PC-3 (cell line): ENCODE measurements at regions not wholly inside any gene's neighbourhood (a gene's known extent, or its start where the extent isn't known, plus 50 kb on each side); places are given as distances from the start of the nearest gene placed in this dataset.

Experiments
- ATAC-seq: fragments of 200-7000 bp; cut with Tn5 transposase; 2 replicates; pipeline ENCODE4 v1.9.1; 2020; ENCODE audit warnings: mild to moderate bottlenecking, moderate library complexity
- BruUV-seq: library from RNA; stranded (reverse); fragments of 400-500 nt; replicated peaks from 2 replicates; lab custom pipeline; 2021; lab: Mats Ljungman, UMichigan
- CTCF ChIA-PET: fragments of 300-600 bp; sonication (Branson Sonifier 250); formaldehyde crosslinking; loops from one replicate; lab custom pipeline; 2022; ENCODE audit warnings: antibody characterized with exemption; lab: Charles Lee
- POLR2A ChIA-PET: fragments of 300-600 bp; sonication (Branson Sonifier 250); formaldehyde crosslinking; loops from one replicate; lab custom pipeline; 2022; ENCODE audit warnings: antibody characterized with exemption; ENCODE audit not compliant: unreplicated experiment; lab: Charles Lee
- DNase-seq: peaks from one replicate; pipeline ENCODE4 v3.0.0-alpha.2; 2015
- H2AFZ ChIP-seq: fragments of 300-600 bp; sonication (generic); 2 replicates; pipeline ENCODE4 v1.6.0; 2016; ENCODE audit warnings: antibody characterized with exemption, low read length
- H3F3A ChIP-seq: fragments of 300-600 bp; sonication (generic); one replicate; pipeline ENCODE4 v1.6.0; 2017; ENCODE audit warnings: antibody characterized with exemption, low read length, control low read depth, mild to moderate bottlenecking; ENCODE audit not compliant: unreplicated experiment
- H3K27ac ChIP-seq: fragments of 300-600 bp; sonication (generic); 2 replicates; pipeline ENCODE4 v1.5.1; 2016; ENCODE audit warnings: mild to moderate bottlenecking, low read length
- H3K27me3 ChIP-seq: fragments of 300-600 bp; sonication (generic); 2 replicates; pipeline ENCODE4 v1.6.1; 2016; ENCODE audit warnings: low read length, mixed read lengths
- H3K36me3 ChIP-seq: fragments of 300-600 bp; sonication (generic); 2 replicates; pipeline ENCODE4 v1.6.1; 2016; ENCODE audit warnings: low read depth, mixed run types, low read length, mixed read lengths
- H3K4me1 ChIP-seq: fragments of 300-600 bp; sonication (generic); 2 replicates; pipeline ENCODE4 v1.5.1; 2016; ENCODE audit warnings: low read length; ENCODE audit not compliant: insufficient read depth
- H3K4me2 ChIP-seq: fragments of 300-600 bp; sonication (generic); 2 replicates; pipeline ENCODE4 v1.6.0; 2016; ENCODE audit warnings: low read length
- H3K4me3 ChIP-seq: fragments of 300-600 bp; sonication (generic); 2 replicates; pipeline ENCODE4 v1.5.1; 2016; ENCODE audit warnings: mild to moderate bottlenecking, low read length, mixed read lengths
- H3K79me2 ChIP-seq: fragments of 300-600 bp; sonication (generic); 2 replicates; pipeline ENCODE4 v1.6.1; 2017; ENCODE audit warnings: low read length, mixed read lengths
- H3K9ac ChIP-seq: fragments of 300-600 bp; sonication (generic); 2 replicates; pipeline ENCODE4 v1.6.0; 2016; ENCODE audit warnings: mild to moderate bottlenecking, low read length
- H3K9me2 ChIP-seq: fragments of 300-600 bp; sonication (generic); replicated peaks from 2 replicates; pipeline ENCODE4 v1.6.1; 2016; ENCODE audit warnings: mixed run types, low read length, mixed read lengths
- H3K9me3 ChIP-seq: fragments of 300-600 bp; sonication (generic); 2 replicates; pipeline ENCODE4 v1.6.1; 2016; ENCODE audit warnings: low read length, mixed read lengths
- H4K20me1 ChIP-seq: fragments of 300-600 bp; sonication (generic); 2 replicates; pipeline ENCODE4 v1.6.1; 2016; ENCODE audit warnings: low read length, mixed read lengths
- CTCF ChIP-seq: fragments of 300-600 bp; sonication (generic); conservative IDR thresholded peaks from 2 replicates; pipeline ENCODE4 v1.5.1; 2017; ENCODE audit warnings: antibody characterized with exemption, low read depth, mild to moderate bottlenecking, low read length
- EZH2 ChIP-seq: fragments of 300-600 bp; sonication (generic); IDR thresholded peaks from one replicate; pipeline ENCODE4 v1.6.1; 2017; ENCODE audit warnings: antibody characterized with exemption, mild to moderate bottlenecking, low read length; ENCODE audit not compliant: unreplicated experiment
- EZH2phosphoT487 ChIP-seq: fragments of 300-600 bp; sonication (generic); IDR thresholded peaks from 2 replicates; pipeline ENCODE4 v1.6.1; 2018; ENCODE audit warnings: mild to moderate bottlenecking, antibody characterized with exemption, low read length, borderline replicate concordance
- intact Hi-C: fragments of 100-400 bp; cut with micrococcal nuclease; formaldehyde crosslinking; loops from 2 replicates; pipeline ENCODE4 v1.9.0; 2023

GRCh38 chr18:72152935-72153334 is 391.2 kb downstream of the CBLN2 start:
- no peaks in the 10 kb centered on the region for H3F3A ChIP-seq
- H3K9me3 ChIP-seq = no peaks in the 10 kb centered on the region
- BruUV-seq = no TSS peak
- H4K20me1 ChIP-seq = no peaks in the 10 kb centered on the region
- no peak overlapping the region for H3K4me2 ChIP-seq
- no peak for TF ChIP-seq CTCF
- TF ChIP-seq EZH2phosphoT487 = no peak
- no peak for TF ChIP-seq EZH2
- intact Hi-C loops = no loop called here
- no peak overlapping the region for H3K4me3 ChIP-seq
- H3K27ac ChIP-seq = no peak overlapping the region
- no peaks in the 10 kb centered on the region for H3K79me2 ChIP-seq
- ATAC-seq (no peak), DNase-seq (no peak)
- ChIA-PET CTCF (no interaction called here), POLR2A (no interaction called here)
- no peaks in the 10 kb centered on the region for H3K27me3 ChIP-seq
- H2AFZ ChIP-seq = no peak overlapping the region
- H3K9ac ChIP-seq = no peak overlapping the region
- no peaks in the 10 kb centered on the region for H3K9me2 ChIP-seq
- no peaks in the 10 kb centered on the region for H3K4me1 ChIP-seq
- no peaks in the 10 kb centered on the region for H3K36me3 ChIP-seq

GRCh38 chr18:72147830-72148229 is 396.3 kb downstream of the CBLN2 start:
- ATAC-seq (no peak), DNase-seq (no peak)
- H3K4me3 ChIP-seq = no peak overlapping the region
- intact Hi-C loops = no loop called here
- no peak overlapping the region for H2AFZ ChIP-seq
- ChIA-PET POLR2A (no interaction called here), CTCF (no interaction called here)
- H3K27me3 ChIP-seq = no peaks in the 10 kb centered on the region
- BruUV-seq = no TSS peak
- no peaks in the 10 kb centered on the region for H3K9me2 ChIP-seq
- no peaks in the 10 kb centered on the region for H3F3A ChIP-seq
- no peaks in the 10 kb centered on the region for H3K9me3 ChIP-seq
- H3K9ac ChIP-seq = no peak overlapping the region
- H3K27ac ChIP-seq = no peak overlapping the region
- TF ChIP-seq EZH2 (no peak), EZH2phosphoT487 (no peak), CTCF (no peak)
- no peaks in the 10 kb centered on the region for H3K4me1 ChIP-seq
- no peaks in the 10 kb centered on the region for H3K36me3 ChIP-seq
- no peaks in the 10 kb centered on the region for H3K79me2 ChIP-seq
- no peaks in the 10 kb centered on the region for H4K20me1 ChIP-seq
- H3K4me2 ChIP-seq = no peak overlapping the region

- H3F3A ChIP-seq = no peaks in the 10 kb centered on the region
- no peak for DNase-seq
- H3K4me2 ChIP-seq = no peak overlapping the region
- no TSS peak for BruUV-seq
- no peak overlapping the region for H3K27ac ChIP-seq
- no peak overlapping the region for H3K9ac ChIP-seq
- POLR2A ChIA-PET = interaction anchor here (0.6 kb wide), 1 partner anchor 613 kb away, joined by 6 read pairs; no protein-coding TSS in a partner anchor
- H4K20me1 ChIP-seq = no peaks in the 10 kb centered on the region
- H3K36me3 ChIP-seq = no peaks in the 10 kb centered on the region
- CTCF ChIA-PET = no interaction called here
- no peak overlapping the region for H2AFZ ChIP-seq
- H3K9me2 ChIP-seq = no peaks in the 10 kb centered on the region
- no peaks in the 10 kb centered on the region for H3K27me3 ChIP-seq
- no peaks in the 10 kb centered on the region for H3K9me3 ChIP-seq
- intact Hi-C loops = no loop called here
- H3K4me3 ChIP-seq = no peak overlapping the region
- ATAC-seq = no peak
- no peaks in the 10 kb centered on the region for H3K79me2 ChIP-seq
- TF ChIP-seq EZH2phosphoT487 (no peak), CTCF (no peak), EZH2 (no peak)
- H3K4me1 ChIP-seq = no peaks in the 10 kb centered on the region
Measured at GRCh38 chr18:72140007-72140406, 404.1 kb downstream of the CBLN2 start.
